NOMO-1 treated with DMSO at 0.1 percent for 48 hours (cell line): ENCODE measurements at regions not wholly inside any gene's neighbourhood (a gene's known extent, or its start where the extent isn't known, plus 50 kb on each side); places are given as distances from the start of the nearest gene placed in this dataset.

Experiments
- DNase-seq: peaks from one replicate; lab custom pipeline; 2025; ENCODE audit not compliant: unreplicated experiment; lab: John Stamatoyannopoulos, UW

DNA sequence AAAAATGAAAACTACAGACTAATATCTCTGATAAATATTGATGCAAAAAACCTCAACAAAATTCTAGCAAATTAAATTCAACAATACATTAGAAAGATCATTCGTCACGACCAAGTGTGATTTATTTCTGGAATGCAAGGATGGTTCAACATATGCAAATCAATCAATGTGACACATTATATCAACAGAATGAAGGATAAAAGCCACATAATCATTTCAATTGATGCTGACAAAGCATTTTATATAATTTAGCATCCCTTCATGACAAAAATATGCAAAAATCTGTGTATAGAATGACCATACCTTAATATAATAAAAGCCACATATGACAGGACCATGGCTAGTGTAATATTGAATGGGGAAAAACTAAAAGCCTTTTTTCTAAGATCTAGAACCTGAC is 457.2 kb upstream of the SPANXN1 start:
- no peak for DNase-seq

DNA sequence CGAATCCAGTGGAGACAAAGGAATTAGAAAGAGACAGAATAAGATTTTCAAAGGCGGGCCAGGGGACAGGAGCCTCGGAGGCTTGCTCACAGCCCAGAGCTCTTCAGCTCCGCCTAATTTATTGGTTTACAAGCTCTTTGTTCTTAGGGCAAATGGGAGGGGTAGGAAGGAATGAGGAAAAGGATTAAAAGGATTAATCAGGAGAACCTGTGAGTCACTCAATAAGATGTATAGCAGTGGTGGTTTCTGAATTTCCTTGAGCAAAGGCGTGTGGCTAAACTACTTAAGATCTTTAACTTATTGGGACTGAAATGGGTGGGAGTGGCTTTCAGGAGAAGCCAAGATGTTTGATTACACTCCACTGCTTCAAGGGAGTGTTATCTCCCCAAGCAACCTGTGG is 456.0 kb upstream of the SPANXN1 start:
- no peak for DNase-seq

DNA sequence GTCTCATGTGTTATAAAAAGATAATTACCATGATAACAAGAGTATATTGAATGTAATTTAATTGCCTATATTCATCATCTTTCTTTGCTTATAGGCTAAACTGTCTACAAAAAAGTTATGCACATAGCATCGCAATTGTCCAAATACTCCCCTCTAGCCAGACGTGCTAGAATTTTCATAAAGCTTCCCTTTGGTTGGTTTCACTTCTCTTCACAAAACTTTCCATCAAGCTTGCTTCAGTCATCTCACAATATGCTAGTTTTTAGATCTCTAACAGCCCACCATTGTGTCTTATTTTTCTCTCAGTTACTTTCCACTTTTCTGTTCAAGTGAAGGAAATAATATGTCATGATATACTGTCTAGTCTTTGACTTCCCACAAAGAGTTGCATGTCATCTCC is 448.3 kb upstream of the SPANXN1 start:
- peak; percentile 32 for DNase-seq

DNA sequence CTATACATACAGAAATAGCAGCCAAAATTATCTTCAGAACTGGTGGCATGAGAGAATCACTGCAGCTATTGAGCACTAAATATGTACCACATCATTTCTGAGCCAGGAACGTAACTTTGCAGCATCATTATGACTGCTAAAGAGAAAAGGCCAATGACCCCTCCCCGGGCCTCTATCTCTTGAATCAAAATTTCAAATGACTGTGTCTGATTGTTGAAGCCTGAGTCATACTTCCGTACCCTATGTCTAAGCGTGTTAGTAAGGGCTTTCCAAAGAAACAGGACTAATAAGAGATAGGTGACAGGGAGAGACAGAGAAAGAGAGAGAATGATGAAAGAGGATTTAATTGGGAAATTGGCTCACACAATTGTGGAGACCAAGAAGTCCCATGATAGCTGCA is 445.5 kb upstream of the SPANXN1 start:
- no peak for DNase-seq

DNA sequence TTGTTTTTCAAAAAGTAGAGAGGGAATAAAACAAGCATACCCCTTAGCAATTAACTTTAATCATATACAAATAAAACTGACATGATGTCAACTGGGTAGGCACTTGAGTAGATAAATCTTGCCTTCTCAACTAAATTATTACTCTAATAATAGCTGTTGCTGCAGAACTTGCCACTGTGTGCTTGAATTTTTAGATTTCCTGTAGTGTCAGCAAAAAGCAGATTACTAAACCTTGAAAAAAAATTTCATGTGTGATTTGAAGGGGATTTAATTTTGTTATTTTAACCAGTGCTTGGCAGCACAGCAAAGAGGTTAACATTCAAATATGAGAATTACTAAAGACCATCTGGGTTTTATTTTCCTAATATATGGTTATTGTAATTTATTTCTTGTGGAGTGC is 438.3 kb upstream of the SPANXN1 start:
- no peak for DNase-seq

DNA sequence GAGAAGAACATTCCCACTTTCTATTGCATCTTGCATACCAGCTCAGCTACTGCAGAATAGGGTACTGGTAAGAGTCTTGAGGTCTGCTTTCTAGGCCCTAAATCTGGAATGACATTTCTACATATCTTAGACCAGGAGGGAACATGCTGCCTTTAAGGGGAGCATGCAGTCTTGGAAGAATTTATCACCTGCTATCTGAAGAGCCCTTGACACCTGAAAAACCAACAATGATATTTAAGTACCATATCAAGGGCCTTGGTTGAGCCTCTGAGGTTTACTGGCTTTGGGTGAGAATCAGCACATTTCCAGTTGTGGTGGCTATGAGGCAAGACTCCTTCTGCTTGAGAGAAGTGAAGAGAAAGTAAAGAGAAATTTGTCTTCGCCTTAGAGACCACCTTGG is 436.8 kb upstream of the SPANXN1 start:
- DNase-seq, result no peak

DNA sequence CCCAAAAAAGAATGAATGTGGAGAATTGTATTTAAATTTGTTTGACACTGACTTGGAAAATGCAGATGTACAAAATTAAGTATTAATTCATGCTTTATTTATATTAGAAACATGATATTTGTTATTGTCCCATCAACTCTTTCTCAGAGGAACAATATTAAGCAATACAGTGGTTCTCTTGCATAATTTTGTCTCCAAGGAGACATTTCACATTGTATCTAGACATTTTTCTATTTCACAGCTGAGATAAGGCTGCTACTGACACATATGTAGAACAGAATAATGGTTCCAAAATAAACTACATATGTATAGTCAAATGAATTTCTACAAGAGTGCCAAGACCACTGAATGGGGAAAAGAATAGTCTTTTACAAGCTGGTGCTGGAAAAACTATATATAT is 427.9 kb upstream of the SPANXN1 start:
- no peak for DNase-seq

DNA sequence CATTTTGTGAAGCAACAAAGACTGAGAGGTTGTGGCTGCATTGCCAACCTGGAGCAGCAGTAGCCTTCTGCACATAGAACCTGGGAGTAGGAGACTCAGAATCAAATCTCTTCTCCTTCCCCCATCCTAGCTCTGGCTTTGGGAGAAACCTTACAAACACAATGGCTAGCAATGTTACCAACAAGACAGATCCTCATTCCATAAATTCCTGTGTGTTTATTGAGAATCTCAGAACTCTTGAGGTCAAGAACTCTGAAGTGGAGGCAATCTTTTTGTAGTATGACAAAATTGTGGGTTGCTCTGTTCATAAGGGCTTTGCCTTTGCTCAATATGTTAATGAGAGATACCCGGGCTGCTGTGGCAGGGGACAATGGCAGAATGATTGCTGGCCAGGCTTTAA is 406.7 kb upstream of the SPANXN1 start:
- DNase-seq, result no peak

DNA sequence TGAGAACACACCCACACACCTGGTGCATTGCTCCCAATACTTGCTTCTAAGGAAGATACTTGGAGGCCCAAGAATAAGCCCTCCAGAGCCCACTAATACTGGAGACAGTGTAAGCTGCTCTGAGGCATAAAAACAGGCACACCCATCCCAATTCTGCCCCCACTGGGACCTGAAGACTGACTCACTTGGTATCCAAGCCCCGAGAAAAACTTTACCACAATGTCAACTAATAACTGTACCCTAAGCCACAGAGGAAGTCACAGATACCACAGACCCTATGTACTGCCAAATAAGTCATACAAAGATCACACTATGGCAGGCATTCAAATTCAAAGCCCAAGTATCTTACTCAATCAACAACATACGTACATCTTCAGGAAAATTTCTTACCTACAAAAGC is 398.2 kb upstream of the SPANXN1 start:
- DNase-seq, result no peak

DNA sequence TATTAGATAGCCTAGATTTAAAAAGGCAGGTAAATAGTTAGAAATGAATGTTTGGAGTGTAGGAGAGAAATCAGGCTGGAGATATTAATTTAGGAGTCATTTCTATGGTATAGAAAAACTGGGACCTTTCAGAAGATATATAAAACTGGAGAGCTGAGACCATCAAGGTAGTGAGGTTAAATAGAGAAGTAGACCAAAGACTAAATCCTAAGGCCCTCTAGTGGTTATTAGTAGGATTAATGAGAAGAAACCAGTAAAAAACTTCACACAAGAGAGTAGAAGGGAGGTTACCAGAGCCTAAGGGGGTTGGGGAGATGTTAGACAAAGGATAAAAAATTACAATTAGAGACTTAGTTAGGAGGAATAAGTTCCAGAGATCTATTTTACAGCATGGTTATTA is 351.0 kb upstream of the SPANXN1 start:
- DNase-seq, result no peak

DNA sequence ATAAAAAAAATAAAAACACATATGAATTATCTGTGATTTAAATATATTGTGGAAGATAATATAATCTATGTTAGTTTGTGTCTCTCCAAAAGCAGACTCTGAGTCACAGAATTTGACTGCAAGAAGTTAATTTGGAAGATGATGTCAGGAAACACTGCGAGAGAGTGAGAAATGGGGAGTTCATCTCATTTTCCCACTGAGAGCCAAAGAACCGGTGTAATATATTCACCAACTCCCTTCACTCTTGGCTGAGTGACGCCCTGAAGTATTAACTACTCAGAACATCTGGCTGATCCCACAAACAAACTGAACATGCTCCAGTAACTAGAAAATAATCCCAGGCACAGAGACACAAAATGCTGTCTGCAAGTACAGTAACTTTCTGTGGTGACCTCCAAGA is 345.8 kb upstream of the SPANXN1 start:
- DNase-seq, result no peak

DNA sequence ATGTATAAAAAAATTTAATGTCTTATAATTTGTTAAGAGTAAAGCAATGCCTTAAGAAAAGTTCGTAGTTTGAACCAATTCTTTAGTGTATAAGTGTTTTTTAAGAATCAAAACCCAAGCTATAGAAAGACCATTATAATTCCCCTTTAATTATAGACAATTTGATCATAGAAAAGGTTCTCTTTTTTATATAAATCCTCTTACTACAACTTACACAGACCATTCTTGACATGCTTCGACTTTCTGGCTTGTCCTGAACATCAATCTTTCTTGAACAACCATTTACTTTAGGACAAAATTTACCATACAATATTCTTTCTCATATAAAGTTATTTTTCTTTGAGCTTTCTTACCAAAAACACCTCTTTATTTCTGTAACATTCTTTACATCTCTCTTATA is 330.5 kb upstream of the SPANXN1 start:
- DNase-seq, result no peak

DNA sequence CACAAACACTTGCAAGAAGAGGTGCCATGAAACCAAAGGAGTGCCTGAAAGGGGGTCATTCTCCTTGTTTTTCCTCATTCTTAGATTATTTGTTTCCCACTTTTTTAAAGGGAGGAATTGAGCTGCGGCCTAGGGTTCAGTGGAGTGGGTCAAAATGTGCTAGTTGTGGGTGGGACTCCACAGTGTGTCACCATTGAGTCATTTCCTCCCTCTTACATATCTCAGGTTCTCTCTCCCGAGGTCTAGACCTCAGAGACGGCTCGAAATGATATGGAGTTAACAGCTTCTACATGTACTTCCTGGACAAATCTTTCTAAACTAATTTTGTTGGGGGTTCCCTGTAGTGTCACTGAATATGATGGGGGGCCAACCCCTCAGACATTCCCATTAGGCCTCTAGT is 328.4 kb upstream of the SPANXN1 start:
- no peak for DNase-seq

DNA sequence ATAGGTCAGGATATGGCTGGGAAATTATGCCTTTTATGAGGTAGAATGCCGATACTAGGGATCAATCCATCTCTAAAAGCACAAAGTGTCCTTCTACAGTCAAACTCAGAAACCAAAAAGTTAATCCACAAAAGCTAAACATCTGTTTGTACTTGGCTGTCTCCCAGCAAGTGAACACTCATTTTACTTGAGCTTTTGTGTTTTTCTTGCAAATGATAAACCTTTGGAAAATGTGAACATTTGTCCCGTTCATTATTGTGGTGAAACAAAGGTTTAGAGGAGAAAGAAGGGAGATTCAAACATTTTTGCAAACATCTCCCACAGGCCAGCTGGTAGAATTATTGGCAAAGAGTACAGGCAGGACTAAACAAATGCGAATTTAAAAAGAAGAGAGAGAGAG is 300.6 kb upstream of the SPANXN1 start:
- no peak for DNase-seq
